Mesendoderm (in vitro differentiated cells): ENCODE measurements at regions not wholly inside any gene's neighbourhood (a gene's known extent, or its start where the extent isn't known, plus 50 kb on each side); places are given as distances from the start of the nearest gene placed in this dataset.
A peak's percentile ranks its signal among the peaks of the same experiment; 100 is the strongest.

Source experiments
- DNase-seq: peaks from one replicate; pipeline ENCODE4 v3.0.0; 2013
- H2AK5ac ChIP-seq: 2 replicates; pipeline ENCODE4 v1.6.1; 2013; ENCODE audit warnings: low read length, inconsistent platforms
- H2BK120ac ChIP-seq: 2 replicates; pipeline ENCODE4 v1.6.1; 2013; ENCODE audit warnings: low read depth, mild to moderate bottlenecking, low read length, moderate library complexity, mixed read lengths
- H2BK15ac ChIP-seq: replicated peaks from 2 replicates; pipeline ENCODE4 v1.6.1; 2013; ENCODE audit warnings: low read depth, mild to moderate bottlenecking, moderate library complexity
- H2BK5ac ChIP-seq: 2 replicates; pipeline ENCODE4 v1.6.1; 2013; ENCODE audit warnings: low read length, inconsistent platforms
- H3K18ac ChIP-seq: 2 replicates; pipeline ENCODE4 v1.6.1; 2013; ENCODE audit warnings: mild to moderate bottlenecking, low read length, mixed read lengths
- H3K23ac ChIP-seq: one replicate; pipeline ENCODE4 v1.6.1; 2013; ENCODE audit warnings: low read length
- H3K27ac ChIP-seq: 2 replicates; pipeline ENCODE4 v1.5.1; 2013; ENCODE audit warnings: low read depth, mild to moderate bottlenecking, inconsistent platforms, low read length, moderate library complexity
- H3K27me3 ChIP-seq: 2 replicates; pipeline ENCODE4 v1.6.1; 2013; ENCODE audit warnings: low read length, control low read depth, mild to moderate bottlenecking, inconsistent platforms; ENCODE audit not compliant: insufficient read depth, poor library complexity
- H3K36me3 ChIP-seq: 2 replicates; pipeline ENCODE4 v1.6.1; 2013; ENCODE audit warnings: low read length, inconsistent platforms; ENCODE audit not compliant: control insufficient read depth, insufficient read depth
- H3K4ac ChIP-seq: one replicate; pipeline ENCODE4 v1.6.1; 2013; ENCODE audit warnings: low read depth, mild to moderate bottlenecking, low read length, moderate library complexity
- H3K4me1 ChIP-seq: 2 replicates; pipeline ENCODE4 v1.6.1; 2013; ENCODE audit warnings: low read depth, low read length, inconsistent platforms; ENCODE audit not compliant: control insufficient read depth
- H3K4me2 ChIP-seq: 2 replicates; pipeline ENCODE4 v1.6.1; 2013; ENCODE audit warnings: low read length
- H3K4me3 ChIP-seq: 2 replicates; pipeline ENCODE4 v1.5.1; 2013; ENCODE audit warnings: mild to moderate bottlenecking, low read length
- H3K56ac ChIP-seq: one replicate; pipeline ENCODE4 v1.6.1; 2013; ENCODE audit warnings: low read length
- H3K79me1 ChIP-seq: 2 replicates; pipeline ENCODE4 v1.6.1; 2013; ENCODE audit warnings: low read length, inconsistent platforms
- H3K79me2 ChIP-seq: 2 replicates; pipeline ENCODE4 v1.6.1; 2013; ENCODE audit warnings: mild to moderate bottlenecking, low read length; ENCODE audit not compliant: control insufficient read depth, insufficient read depth
- H3K9ac ChIP-seq: 2 replicates; pipeline ENCODE4 v1.6.1; 2013; ENCODE audit warnings: low read length, inconsistent platforms
- H4K5ac ChIP-seq: one replicate; pipeline ENCODE4 v1.6.1; 2013; ENCODE audit warnings: low read length
- H4K8ac ChIP-seq: one replicate; pipeline ENCODE4 v1.6.1; 2013; ENCODE audit warnings: low read depth, mild to moderate bottlenecking, control low read depth, low read length, moderate library complexity
- WGBS: extraction: QIAGEN DNeasy Blood & Tissue Kit; methylation state at CpG from one replicate; pipeline ENCODE4 v1.1.7; 2013; ENCODE audit warnings: low lambda C conversion rate, missing lambda C conversion rate; ENCODE audit not compliant: insufficient coverage; ENCODE audit errors: extremely low coverage; 5-methylcytosine and 5-hydroxymethylcytosine counted together

DNA sequence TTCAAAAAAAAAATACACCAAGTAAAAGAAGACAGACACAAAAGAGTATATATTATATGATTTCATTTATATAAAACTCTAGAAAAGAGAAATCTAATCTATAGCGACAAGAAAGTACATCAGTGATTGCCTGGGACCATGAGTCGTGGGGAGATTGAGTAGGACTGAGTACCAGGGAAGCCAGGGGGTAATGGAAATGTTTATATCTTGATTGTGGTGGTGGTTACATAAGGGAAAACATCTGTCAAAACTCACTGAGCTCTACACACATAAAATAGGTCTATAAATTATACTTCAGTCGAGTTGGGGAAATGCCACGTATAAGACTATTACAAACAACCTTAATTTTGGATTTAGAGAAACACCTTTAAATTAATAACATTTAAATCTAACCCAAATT is 117.4 kb downstream of the TRIM29 start:
- Histone ChIP-seq H2BK15ac (no peak overlapping the region), H3K18ac (no peak overlapping the region), H4K8ac (no peak overlapping the region), H3K4me1 (peaks cover 12% of the 10 kb centered on the region), H3K27ac (no peak overlapping the region), H3K27me3 (no peaks in the 10 kb centered on the region), H2BK120ac (no peak overlapping the region), H3K56ac (no peak overlapping the region), H3K36me3 (no peaks in the 10 kb centered on the region), H3K79me2 (no peaks in the 10 kb centered on the region), H3K79me1 (no peaks in the 10 kb centered on the region), H4K5ac (no peak overlapping the region), H3K4me2 (no peak overlapping the region), H2AK5ac (no peak overlapping the region), H3K23ac (no peak overlapping the region), H3K9ac (no peak overlapping the region), H3K4ac (no peak overlapping the region), H3K4me3 (no peak overlapping the region), H2BK5ac (no peak overlapping the region)
- WGBS: no CpG with 5 or more reads among the region's 4 CpGs
- no peak for DNase-seq

DNA sequence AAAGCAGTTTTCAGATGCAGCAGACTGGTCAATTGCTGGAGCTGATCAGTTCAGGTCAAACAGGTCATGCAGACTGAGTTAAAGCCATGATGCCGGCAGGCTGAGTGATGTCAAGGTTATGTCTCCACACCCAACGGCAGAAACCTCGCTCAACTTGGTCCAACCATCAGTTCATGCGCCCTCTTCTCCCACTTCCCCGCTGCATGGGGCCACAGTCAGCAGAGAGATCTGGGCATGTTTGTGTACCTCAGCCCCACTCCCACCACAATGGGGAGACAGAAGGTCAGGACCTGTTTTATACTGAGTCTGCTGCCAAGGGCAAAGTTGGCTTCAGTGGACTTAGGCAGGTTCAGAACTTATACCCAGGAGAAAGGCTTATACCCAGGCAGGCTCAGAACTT is 118.7 kb downstream of the TRIM29 start:
- Histone ChIP-seq H3K4me2 (no peak overlapping the region), H2BK120ac (no peak overlapping the region), H4K8ac (no peak overlapping the region), H2AK5ac (no peak overlapping the region), H3K23ac (no peak overlapping the region), H3K27ac (no peak overlapping the region), H3K4me3 (no peak overlapping the region), H2BK5ac (no peak overlapping the region), H3K4ac (no peak overlapping the region), H3K79me1 (no peaks in the 10 kb centered on the region), H3K27me3 (no peaks in the 10 kb centered on the region), H3K18ac (no peak overlapping the region), H2BK15ac (no peak overlapping the region), H3K79me2 (no peaks in the 10 kb centered on the region), H4K5ac (no peak overlapping the region), H3K36me3 (no peaks in the 10 kb centered on the region), H3K56ac (no peak overlapping the region), H3K9ac (no peak overlapping the region), H3K4me1 (peaks cover 12% of the 10 kb centered on the region)
- no CpG with 5 or more reads among the region's 5 CpGs for WGBS
- DNase-seq: no peak

DNA sequence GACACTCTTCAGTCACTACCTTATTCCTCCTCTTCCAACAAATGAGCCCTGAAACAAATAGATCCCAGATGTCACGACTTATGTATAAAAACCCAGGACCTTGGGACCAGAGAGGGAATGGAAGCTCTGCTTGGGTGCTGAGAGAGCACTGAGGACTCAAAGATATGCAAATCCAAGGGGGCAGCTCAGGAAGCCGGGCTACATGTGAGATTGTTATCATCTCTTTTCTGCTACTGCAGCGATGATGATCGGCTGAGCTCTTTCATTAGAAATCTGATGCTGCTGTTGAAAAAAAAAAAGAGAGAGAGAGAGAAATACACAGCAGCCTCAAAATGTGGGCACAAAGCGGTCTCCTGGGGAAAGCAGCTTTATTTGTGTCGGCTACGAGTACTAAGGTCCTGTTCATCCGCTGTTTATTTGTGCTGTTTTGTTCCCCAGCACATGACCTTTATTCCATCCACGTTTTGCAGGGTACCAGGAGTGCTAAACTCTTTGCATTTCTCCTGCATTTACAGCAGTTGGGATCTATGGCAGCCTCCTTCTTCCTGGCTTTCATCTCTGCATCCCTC is 120.2 kb downstream of the TRIM29 start:
- H3K36me3 ChIP-seq: no peaks in the 10 kb centered on the region
- H4K8ac ChIP-seq: no peak overlapping the region
- no peak overlapping the region for H3K56ac ChIP-seq
- no peak overlapping the region for H2BK120ac ChIP-seq
- H2BK5ac ChIP-seq: no peak overlapping the region
- no peak overlapping the region for H3K18ac ChIP-seq
- H3K79me2 ChIP-seq: no peaks in the 10 kb centered on the region
- H2AK5ac ChIP-seq: no peak overlapping the region
- H3K4me3 ChIP-seq: no peak overlapping the region
- no peak overlapping the region for H3K27ac ChIP-seq
- no CpG with 5 or more reads among the region's 9 CpGs for WGBS
- H3K4me2 ChIP-seq: no peak overlapping the region
- peak; percentile 57 for DNase-seq
- no peak overlapping the region for H4K5ac ChIP-seq
- H3K79me1 ChIP-seq: no peaks in the 10 kb centered on the region
- H2BK15ac ChIP-seq: no peak overlapping the region
- no peak overlapping the region for H3K23ac ChIP-seq
- no peak overlapping the region for H3K9ac ChIP-seq
- H3K4me1 ChIP-seq: peaks cover 9% of the 10 kb centered on the region
- H3K27me3 ChIP-seq: no peaks in the 10 kb centered on the region
- H3K4ac ChIP-seq: no peak overlapping the region

DNA sequence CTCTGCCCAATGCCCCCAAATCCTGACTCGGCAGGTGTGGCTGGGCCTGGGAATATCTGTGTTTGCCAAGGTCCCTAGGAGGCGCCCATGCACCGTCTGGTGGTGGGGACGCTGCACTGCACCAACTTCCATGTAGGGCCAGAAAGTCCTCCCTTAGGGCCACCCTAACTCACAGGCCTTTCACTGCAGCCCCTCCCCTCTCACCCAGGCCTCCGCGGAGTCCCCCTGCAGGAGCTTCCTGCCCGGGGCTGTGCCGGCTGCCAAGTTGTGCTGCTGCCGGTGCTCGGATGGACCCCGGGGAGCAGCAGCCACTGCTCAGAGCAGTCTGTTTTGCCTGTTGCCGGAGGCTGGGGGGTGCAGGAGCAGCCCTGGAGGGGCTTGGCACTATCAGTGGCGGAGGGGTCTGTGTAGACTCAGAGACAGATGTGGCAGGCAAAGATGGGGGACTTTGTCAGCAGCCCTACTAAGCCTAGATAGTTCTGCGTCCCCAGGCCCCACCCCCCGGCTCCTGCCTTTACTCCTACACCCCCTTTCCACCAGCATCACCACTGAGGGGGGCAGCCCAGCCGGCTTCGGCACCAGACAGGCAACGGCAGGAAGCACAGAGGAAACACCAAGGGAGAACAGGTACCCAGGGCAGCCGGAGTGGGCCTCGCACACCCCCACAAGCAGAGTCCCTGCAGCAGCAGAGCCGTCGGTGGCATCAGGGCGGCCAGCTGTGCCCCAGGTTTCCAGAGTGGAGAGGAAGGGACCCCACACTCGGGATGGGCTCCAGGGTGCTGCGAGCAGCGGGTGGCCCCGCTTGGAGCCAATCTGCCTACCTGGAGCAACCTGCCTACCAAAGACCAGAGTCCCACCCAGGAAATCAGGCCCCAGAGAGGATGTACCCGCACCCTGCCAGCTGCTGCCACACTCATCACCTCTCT is 124.3 kb downstream of the TRIM29 start:
- Histone ChIP-seq H2BK120ac (no peak overlapping the region), H3K79me1 (no peaks in the 10 kb centered on the region), H3K4me3 (no peak overlapping the region), H3K4ac (no peak overlapping the region), H3K36me3 (no peaks in the 10 kb centered on the region), H2AK5ac (no peak overlapping the region), H3K4me2 (no peak overlapping the region), H3K4me1 (peaks cover 12% of the 10 kb centered on the region), H4K8ac (no peak overlapping the region), H2BK5ac (no peak overlapping the region), H3K18ac (no peak overlapping the region), H3K56ac (peak overlapping the region; percentile 35), H3K9ac (no peak overlapping the region), H3K79me2 (no peaks in the 10 kb centered on the region), H4K5ac (no peak overlapping the region), H3K27ac (no peak overlapping the region), H2BK15ac (no peak overlapping the region), H3K27me3 (no peaks in the 10 kb centered on the region), H3K23ac (no peak overlapping the region)
- peak; percentile 93 for DNase-seq
- no CpG with 5 or more reads among the region's 28 CpGs for WGBS

DNA sequence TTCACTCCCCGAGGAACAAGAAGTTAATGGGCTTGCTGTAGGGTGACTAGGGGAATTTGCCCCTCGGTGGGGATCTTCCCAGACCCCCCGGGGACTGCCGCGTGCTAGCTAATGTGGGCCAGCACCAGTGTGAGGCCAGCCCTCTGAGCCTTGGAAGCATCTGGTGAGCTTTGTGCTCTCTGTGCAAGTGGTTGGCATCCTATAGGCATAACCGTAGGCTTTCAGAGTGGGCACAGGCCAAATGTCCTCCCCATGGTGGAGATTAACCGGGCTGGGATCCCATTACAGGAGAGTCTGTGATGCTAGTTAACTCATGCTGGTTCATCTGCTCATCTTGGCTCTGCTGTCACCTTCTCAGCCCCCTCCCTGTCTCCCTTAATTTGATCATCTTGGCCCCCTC is 125.7 kb downstream of the TRIM29 start:
- Histone ChIP-seq H3K4me1 (peaks cover 6% of the 10 kb centered on the region), H3K79me1 (no peaks in the 10 kb centered on the region), H3K4me3 (no peak overlapping the region), H2AK5ac (no peak overlapping the region), H4K8ac (no peak overlapping the region), H3K79me2 (no peaks in the 10 kb centered on the region), H3K4me2 (no peak overlapping the region), H3K27ac (no peak overlapping the region), H2BK120ac (no peak overlapping the region), H3K27me3 (no peaks in the 10 kb centered on the region), H3K4ac (no peak overlapping the region), H3K36me3 (no peaks in the 10 kb centered on the region), H3K9ac (no peak overlapping the region), H3K23ac (no peak overlapping the region), H2BK5ac (no peak overlapping the region), H3K56ac (no peak overlapping the region), H2BK15ac (no peak overlapping the region), H3K18ac (no peak overlapping the region), H4K5ac (no peak overlapping the region)
- no peak for DNase-seq
- no CpG with 5 or more reads among the region's 7 CpGs for WGBS
